NCI-H526 treated with DMSO at 0.1 percent for 48 hours (cell line): ENCODE measurements at regions not wholly inside any gene's neighbourhood (a gene's known extent, or its start where the extent isn't known, plus 50 kb on each side); places are given as distances from the start of the nearest gene placed in this dataset.

Experiments used
- DNase-seq: peaks from one replicate; lab custom pipeline; 2025; lab: John Stamatoyannopoulos, UW

DNA sequence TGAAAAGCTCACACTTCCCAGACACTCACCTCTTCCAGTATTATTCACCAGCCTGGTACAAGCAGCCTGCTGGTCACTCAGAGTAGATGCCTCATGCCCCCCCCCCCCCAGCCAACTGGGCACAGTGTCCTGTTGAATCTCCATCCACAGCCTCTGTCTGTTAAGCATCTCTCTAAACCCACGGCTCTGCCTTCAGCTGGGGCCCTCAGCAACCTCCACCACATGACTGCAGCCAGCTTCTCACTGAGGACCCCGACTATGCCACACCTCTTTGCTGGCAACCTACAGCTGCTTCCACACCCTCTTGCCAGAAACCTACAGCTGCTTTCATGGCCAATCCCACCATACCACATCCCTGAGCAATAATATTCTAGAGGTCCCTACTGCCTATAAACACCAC is 113.1 kb downstream of the RHOU start:
- DNase-seq = no peak

- no peak for DNase-seq
These were observed 113.8 kb downstream of the RHOU start for GRCh38 chr1:228849011-228849541.

DNA sequence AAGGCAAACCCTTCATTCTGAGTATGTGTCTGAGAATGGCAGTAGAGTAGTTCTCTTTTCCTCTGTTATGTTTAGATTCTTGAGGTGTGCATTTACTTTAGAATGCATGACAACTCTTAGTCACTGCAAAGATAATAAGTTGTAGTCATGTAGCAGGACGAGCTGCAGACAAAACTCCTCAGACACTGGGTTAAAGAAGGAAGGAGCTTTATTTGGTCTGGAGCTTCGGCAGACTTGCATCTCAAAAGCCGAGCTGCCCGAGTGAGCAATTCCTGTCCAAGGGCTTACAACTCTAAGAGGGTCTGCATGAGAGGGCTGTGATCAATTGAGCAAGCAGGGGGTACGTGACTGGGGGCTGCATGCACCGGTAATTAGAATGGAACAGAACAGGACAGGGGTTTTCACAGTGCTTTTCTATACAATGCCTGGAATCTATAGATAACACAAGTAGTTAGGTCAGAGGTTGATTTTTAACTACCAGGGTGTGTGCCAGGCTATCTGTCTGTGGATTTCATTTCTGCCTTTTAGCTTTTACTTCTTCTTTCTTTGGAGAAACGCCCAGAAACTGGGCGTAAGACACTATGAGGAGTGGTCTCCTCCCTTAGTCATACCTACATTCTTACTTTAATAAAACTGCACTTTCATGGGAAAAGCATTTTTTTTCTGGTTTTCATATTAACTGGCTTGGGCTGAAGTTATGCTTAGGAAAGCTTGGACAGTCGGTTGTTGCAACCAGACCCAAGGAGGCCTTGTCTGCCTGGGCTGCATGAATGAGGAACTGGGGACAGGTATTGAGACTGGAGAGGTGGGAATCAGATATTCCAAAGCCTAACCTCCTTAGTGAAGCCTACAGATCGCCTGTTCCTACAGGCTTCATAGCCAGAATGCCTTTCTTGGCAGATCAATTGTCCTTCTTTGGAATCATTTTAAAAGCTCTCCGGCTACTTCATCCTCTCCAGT is 115.1 kb downstream of the RHOU start:
- DNase-seq = no peak

- no peak for DNase-seq
These were observed 115.9 kb downstream of the RHOU start for GRCh38 chr1:228851193-228851592.

GRCh38 chr1:228851618-228852017 is 116.3 kb downstream of the RHOU start:
- DNase-seq = no peak

GRCh38 chr1:228852024-228852423 is 116.7 kb downstream of the RHOU start:
- DNase-seq = no peak

- DNase-seq = no peak
These were observed 117.3 kb downstream of the RHOU start for GRCh38 chr1:228852511-228853088.

DNA sequence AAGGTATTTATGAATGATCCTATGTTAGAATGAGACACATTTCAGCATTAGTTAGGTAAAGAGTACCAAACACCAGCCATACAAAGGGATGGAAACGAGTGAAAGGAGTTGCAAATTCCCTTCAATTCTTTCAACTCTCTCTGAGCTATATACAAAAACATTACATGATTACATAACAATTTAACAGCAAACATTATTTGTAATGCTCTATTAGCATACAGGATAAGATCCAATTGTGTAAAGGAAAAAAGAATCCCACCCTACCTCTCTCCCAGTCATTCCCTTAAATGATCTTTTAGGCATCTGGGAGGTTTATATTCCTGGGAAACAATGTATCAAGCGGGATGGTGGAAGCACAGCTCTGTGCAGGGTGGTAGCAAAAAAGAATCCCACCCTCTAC is 117.9 kb downstream of the RHOU start:
- no peak for DNase-seq

GRCh38 chr1:228853637-228854036 is 118.4 kb downstream of the RHOU start:
- DNase-seq = no peak

DNA sequence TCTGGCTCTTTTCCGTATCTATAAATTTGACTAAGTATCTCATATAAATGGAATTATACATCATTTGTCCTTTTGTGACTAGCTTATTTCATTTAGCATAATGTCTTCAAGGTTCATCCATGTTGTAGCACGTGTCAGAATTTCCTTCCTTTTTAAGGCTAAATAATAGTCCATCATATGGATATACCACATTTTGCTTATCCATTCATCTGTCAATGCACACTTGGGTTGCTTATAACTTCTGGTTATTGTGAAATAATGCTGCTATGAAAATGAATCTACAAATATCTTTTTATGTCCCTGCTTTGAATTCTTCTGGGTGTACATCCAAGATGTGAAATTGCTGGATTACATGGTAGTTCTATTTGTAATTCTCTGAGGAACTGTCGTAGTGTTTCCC is 119.6 kb downstream of the RHOU start:
- no peak for DNase-seq

DNA sequence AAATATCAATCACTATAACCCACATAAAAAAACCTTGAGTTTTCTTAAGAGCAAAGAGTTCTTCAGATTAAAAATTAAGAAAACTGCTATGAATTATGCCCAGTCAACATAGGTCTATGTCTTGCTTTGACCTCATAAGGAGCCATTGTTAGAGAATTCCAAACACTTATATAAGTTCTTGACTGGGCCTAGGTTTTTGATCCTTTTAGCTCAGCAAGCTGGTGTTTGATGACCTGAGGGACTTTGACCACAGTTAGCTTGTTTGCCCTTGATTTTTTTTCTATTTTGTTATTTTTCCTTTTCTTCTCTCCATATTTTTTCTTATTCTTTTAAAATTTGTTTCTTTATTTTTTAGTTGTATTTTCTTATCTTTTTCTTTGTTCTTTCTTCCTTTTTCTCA is 122.3 kb downstream of the RHOU start:
- no peak for DNase-seq

DNA sequence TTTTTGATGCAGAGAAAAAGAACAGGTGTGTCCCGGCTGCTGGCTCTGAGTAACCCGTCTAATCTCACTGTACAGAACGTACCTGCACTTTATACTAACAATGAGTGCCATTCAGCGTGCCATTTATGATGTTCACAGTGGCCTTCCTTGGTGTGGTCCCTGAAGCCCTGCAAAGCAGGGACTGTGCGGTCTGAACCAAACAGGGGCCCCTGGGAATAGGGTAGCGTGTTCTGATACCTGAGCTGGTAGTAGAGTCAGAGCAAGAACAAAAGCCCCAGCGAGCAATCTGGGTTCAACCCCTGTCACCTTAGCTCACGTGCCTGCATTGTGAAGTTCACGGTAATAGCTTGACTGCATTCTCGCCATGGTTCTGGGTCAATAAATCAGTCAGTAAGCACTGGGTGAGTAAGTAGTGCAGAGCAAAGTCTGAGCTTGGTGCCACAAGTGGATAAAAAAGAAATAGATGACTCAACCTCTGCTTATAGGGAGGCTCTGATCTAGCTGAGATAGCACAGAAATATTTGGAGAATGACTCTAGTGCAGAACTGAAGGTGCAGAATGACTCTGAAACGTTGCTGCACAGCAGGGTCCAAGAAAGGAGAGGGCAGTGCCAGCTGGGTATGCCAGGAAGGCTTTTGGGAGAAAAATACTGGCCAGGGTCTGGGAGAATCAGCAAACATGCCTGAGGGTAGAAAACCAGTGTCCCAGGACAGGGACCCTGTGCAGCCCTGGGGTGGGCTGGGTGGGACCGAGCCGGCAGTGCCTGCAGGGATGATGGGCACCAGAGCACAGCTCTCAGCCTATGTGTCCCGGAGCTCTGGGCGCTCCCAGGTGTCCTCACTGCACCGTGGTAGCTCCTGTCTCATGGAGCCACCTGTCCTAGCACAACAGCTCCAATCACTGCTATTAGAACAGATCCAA is 125.9 kb downstream of the RHOU start:
- DNase-seq = no peak

GRCh38 chr1:228861832-228862180 is 126.5 kb downstream of the RHOU start:
- no peak for DNase-seq

- DNase-seq = no peak
These were observed 127.5 kb downstream of the RHOU start for GRCh38 chr1:228862542-228863505.

DNA sequence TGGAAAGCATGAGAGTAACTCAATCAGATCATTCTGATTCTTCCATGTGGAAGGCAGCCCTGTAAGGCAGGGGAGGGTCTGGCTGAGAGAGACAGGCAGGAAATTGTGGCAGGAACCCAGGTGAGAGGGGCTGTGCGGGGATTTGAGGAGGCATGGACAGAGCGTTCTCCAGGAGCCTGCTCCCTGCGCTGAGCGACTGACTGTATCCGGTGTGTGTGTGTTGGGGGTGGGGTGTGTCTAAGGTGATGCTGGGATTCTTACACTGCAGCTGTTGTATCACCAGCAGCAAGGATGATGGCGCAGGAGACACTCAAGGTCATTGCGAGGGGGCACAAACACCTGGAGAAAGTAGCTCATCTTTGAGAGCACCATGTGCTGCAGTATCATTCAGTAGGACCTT is 128.5 kb downstream of the RHOU start:
- no peak for DNase-seq

DNA sequence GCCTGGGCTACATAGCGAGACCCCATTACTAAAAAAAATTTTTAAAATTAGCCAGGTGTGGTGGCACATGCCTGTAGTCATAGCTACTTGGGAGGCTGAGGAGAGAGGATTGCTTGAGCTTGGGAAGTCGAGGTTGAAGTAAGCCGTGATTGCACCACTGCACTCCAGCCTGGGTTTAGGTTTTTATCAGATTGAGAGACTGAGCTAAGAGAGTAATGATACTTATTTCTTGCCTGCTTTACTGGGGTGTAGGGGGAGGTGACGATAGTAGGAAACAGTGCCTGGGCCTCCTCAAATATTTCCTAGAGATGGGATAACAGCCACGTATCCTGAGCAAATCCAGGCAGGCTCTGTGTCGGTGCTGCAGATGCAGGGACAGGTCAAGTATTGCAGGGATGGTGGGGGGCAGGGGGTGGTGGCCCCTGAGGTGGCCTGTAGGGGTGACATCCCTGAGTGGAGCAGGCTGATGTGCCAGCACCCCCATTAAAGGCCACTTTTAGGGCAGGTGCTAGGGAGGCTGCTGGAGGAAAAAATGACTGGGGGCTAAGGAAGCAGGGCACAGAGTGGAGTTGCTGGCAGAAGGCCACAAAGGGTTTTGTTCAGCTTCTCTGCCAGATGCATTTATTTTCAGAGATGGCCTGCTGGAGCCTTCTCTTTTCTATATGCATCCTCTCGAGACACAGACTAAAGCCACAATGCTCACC is 130.5 kb downstream of the RHOU start:
- no peak for DNase-seq

DNA sequence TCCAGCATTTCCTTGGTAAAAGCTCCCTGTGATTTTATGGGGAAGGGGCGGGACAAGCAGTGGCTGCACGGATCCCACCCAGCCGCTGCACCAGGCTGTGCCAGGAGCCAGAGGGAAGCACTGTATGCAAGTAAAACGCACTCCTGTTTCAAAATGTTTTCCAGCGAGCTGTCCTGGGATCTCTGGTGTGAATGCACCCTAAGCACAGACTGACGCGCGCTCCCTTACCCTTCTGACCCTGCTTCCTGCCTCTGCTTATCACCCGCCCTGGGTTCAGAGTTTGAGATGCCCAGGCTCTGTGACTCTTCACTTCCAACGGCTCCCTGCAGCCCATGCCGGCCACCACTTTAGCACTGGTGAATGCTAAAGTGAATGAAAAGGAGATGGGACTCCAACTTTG is 131.2 kb downstream of the RHOU start:
- DNase-seq = no peak

DNA sequence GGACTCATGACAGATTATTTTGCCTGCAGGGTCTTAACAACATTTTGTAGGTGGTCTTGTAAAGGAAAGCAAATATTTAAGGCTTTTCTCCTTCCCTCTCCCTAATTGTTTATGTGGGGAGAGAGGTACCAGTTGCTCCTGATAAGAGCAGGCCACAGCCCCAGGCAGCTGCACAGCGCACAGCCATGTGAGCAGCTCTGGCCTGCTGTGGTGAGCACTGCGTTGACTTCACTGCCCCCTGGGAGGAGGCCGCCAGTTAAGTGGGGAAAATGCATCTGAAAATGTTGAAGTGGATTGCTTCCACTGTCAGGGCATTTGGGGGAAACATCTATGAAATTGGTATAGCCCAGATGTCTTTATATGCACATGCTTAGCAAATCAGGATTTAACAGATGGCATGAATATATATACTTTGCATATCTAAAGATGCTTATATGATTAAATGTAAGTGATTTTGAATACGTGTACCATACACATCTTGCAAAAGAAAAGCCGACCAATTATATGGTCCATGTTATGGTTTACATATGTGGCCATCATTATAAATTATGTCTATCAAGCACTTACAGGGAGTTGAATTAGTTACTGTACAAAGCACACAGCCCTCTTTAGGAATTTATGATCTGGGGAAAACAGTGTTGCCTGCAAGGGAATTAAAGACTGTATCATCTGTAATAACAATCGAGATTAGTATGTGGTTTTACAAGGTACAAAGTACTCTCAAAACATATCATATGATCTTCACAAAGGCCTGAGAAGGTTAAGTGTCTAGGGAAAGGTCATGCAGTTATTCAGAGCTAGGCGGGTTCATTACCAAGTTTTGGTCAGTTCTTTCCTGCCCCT is 132.1 kb downstream of the RHOU start:
- peak; percentile 2 for DNase-seq

DNA sequence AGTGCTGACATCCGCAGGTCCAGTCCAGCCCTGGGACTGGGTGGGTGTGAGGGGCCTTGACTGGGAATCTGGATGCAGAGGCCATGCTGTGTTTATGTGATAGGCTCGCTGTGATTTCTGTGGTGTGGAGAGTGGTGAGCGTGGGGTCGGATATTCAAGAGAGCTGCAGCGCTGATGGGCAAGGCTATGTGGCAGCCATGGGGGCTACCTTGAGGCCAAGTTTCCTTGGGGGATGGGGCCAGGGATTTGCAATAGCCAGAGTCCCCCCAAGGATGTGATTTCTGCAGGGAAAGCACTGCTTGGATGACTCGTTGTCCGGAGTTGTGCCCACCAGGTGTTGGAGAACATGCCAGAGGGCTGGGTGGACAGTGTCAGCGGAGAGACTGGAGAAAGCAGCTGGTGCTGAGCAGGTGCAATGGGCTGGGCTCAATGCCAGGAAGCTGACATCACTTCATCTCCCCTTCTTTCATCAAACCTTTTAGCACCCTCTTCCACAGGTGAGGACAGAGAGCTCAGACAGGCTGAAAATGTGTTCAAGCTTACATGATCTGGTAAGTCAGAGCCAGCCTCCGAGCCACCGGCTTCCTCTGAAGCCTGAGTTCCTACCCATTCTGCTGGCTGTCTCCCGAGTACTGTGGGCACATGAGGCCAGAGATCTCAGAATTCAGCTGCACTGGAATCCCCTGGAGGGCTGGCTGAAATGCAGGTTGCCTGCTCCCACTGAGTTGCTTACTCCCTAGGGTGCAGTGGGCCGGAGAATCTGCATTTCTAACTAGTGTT is 132.9 kb downstream of the RHOU start:
- DNase-seq = peak; percentile 8
